IMR-90 (cell line): ENCODE measurements at regions not wholly inside any gene's neighbourhood (a gene's known extent, or its start where the extent isn't known, plus 50 kb on each side); places are given as distances from the start of the nearest gene placed in this dataset.

Experiments used
- ATAC-seq: fragments of 200-7000 bp; cut with Tn5 transposase; 2 replicates; pipeline ENCODE4 v1.9.1; 2020; ENCODE audit warnings: low read depth, mild to moderate bottlenecking, moderate library complexity
- BruUV-seq: library from RNA; stranded (reverse); fragments of 400-500 nt; replicated peaks from 2 replicates; lab custom pipeline; 2021; lab: Mats Ljungman, UMichigan
- CTCF ChIA-PET: fragments of 300-600 bp; formaldehyde crosslinking; extraction: SDS; loops from one replicate; lab custom pipeline; 2021; ENCODE audit warnings: antibody characterized with exemption; lab: Yijun Ruan, JAX
- POLR2A ChIA-PET: fragments of 300-600 bp; sonication (Branson Sonifier 250); formaldehyde crosslinking; loops from one replicate; lab custom pipeline; 2022; ENCODE audit warnings: antibody characterized with exemption; ENCODE audit not compliant: unreplicated experiment; lab: Charles Lee
- DNase-seq: peaks from one replicate; pipeline ENCODE4 v3.0.0; 2013
- H2AFZ ChIP-seq: replicated peaks from 2 replicates; pipeline ENCODE3; 2013; ENCODE audit warnings: low read length, mild to moderate bottlenecking; ENCODE audit not compliant: poor library complexity
- H2AK5ac ChIP-seq: 2 replicates; pipeline ENCODE4 v1.6.1; 2013; ENCODE audit warnings: low read depth, low read length, inconsistent platforms
- H2AK9ac ChIP-seq: replicated peaks from 2 replicates; pipeline ENCODE3; 2013; ENCODE audit warnings: mild to moderate bottlenecking, low read depth, low read length, moderate library complexity; ENCODE audit not compliant: poor library complexity
- H2BK120ac ChIP-seq: 2 replicates; pipeline ENCODE4 v1.6.1; 2013; ENCODE audit warnings: low read depth, low read length, inconsistent platforms
- H2BK15ac ChIP-seq: 3 replicates; pipeline ENCODE4 v1.6.1; 2013; ENCODE audit warnings: low read depth, low read length, inconsistent platforms
- H2BK20ac ChIP-seq: 2 replicates; pipeline ENCODE4 v1.6.1; 2013; ENCODE audit warnings: low read depth, mild to moderate bottlenecking, inconsistent platforms, low read length, moderate library complexity
- H2BK5ac ChIP-seq: 2 replicates; pipeline ENCODE4 v1.6.1; 2013; ENCODE audit warnings: mild to moderate bottlenecking, low read depth, low read length, inconsistent platforms; ENCODE audit not compliant: poor library complexity, severe bottlenecking
- H3K14ac ChIP-seq: replicated peaks from 2 replicates; pipeline ENCODE4 v1.6.1; 2013; ENCODE audit warnings: low read depth, low read length, inconsistent platforms
- H3K18ac ChIP-seq: 2 replicates; pipeline ENCODE4 v1.6.1; 2013; ENCODE audit warnings: low read depth, low read length, control low read depth
- H3K23ac ChIP-seq: 2 replicates; pipeline ENCODE4 v1.6.1; 2013; ENCODE audit warnings: low read depth, low read length, inconsistent platforms
- H3K27ac ChIP-seq: 2 replicates; pipeline ENCODE4 v1.5.1; 2013; ENCODE audit warnings: mild to moderate bottlenecking, control low read depth, low read length; ENCODE audit not compliant: insufficient read depth
- H3K27me3 ChIP-seq: 2 replicates; pipeline ENCODE4 v1.6.1; 2013; ENCODE audit warnings: low read length; ENCODE audit not compliant: control insufficient read depth, insufficient read depth
- H3K36me3 ChIP-seq: 2 replicates; pipeline ENCODE4 v1.6.1; 2013; ENCODE audit warnings: low read length, mixed read lengths; ENCODE audit not compliant: control insufficient read depth, insufficient read depth
- H3K4ac ChIP-seq: 2 replicates; pipeline ENCODE4 v1.6.1; 2013; ENCODE audit warnings: low read depth, low read length, inconsistent platforms
- H3K4me1 ChIP-seq: 2 replicates; pipeline ENCODE4 v1.6.1; 2013; ENCODE audit warnings: low read length, mixed read lengths; ENCODE audit not compliant: control insufficient read depth, insufficient read depth
- H3K4me2 ChIP-seq: 2 replicates; pipeline ENCODE4 v1.6.1; 2013; ENCODE audit warnings: low read depth, mild to moderate bottlenecking, control low read depth, low read length, moderate library complexity
- H3K4me3 ChIP-seq: 2 replicates; pipeline ENCODE4 v1.5.1; 2013; ENCODE audit warnings: low read depth, mild to moderate bottlenecking, control low read depth, low read length, moderate library complexity; ENCODE audit not compliant: insufficient read depth
- H3K56ac ChIP-seq: 2 replicates; pipeline ENCODE4 v1.6.1; 2013; ENCODE audit warnings: low read length, inconsistent platforms; ENCODE audit not compliant: insufficient read depth; ENCODE audit errors: extremely low read depth
- H3K79me1 ChIP-seq, 2 experiments: 2 replicates each; pipeline ENCODE4 v1.6.1; 2013; ENCODE audit warnings: low read length in 2 of 2, inconsistent platforms in 1 of 2, low read depth in 1 of 2
- H3K9ac ChIP-seq: 2 replicates; pipeline ENCODE4 v1.6.1; 2013; ENCODE audit warnings: low read depth, low read length, control low read depth
- H3K9me1 ChIP-seq: 2 replicates; pipeline ENCODE4 v1.6.1; 2013; ENCODE audit warnings: low read length, inconsistent platforms; ENCODE audit not compliant: insufficient read depth
- H3K9me3 ChIP-seq: 2 replicates; pipeline ENCODE4 v1.6.1; 2013; ENCODE audit warnings: low read length; ENCODE audit not compliant: control insufficient read depth, insufficient read depth
- H4K20me1 ChIP-seq: 2 replicates; pipeline ENCODE4 v1.6.1; 2013; ENCODE audit warnings: low read length, inconsistent platforms; ENCODE audit not compliant: insufficient read depth
- H4K5ac ChIP-seq: 2 replicates; pipeline ENCODE4 v1.6.1; 2013; ENCODE audit warnings: mild to moderate bottlenecking, low read depth, low read length, control low read depth
- H4K8ac ChIP-seq, 2 experiments: 2 replicates each; pipeline ENCODE4 v1.6.1; 2013; ENCODE audit warnings: low read depth in 2 of 2, low read length in 2 of 2, control low read depth in 1 of 2, inconsistent platforms in 1 of 2
- H4K91ac ChIP-seq: 2 replicates; pipeline ENCODE4 v1.6.1; 2013; ENCODE audit warnings: low read depth, low read length, inconsistent platforms; ENCODE audit not compliant: insufficient read depth
- BHLHE40 ChIP-seq: fragments of 150-350 bp; IDR thresholded peaks from 2 replicates; pipeline ENCODE4 v1.6.1; 2016; ENCODE audit warnings: mild to moderate bottlenecking, low read depth, low read length
- CEBPB ChIP-seq: IDR thresholded peaks from 2 replicates; pipeline ENCODE4 v1.6.1; 2012; ENCODE audit warnings: low read depth, low read length, improper control_type of control experiment
- CHD1 ChIP-seq: IDR thresholded peaks from 2 replicates; pipeline ENCODE4 v1.6.1; 2012; ENCODE audit warnings: low read depth, low read length, improper control_type of control experiment
- ELK1 ChIP-seq: fragments of 150-350 bp; IDR thresholded peaks from 2 replicates; pipeline ENCODE4 v1.6.1; 2016; ENCODE audit warnings: low read depth, mild to moderate bottlenecking, low read length, moderate library complexity, borderline replicate concordance
- FOS ChIP-seq: fragments of 150-350 bp; IDR thresholded peaks from 2 replicates; pipeline ENCODE4 v1.6.1; 2016; ENCODE audit warnings: low read depth, low read length
- MAFK ChIP-seq: IDR thresholded peaks from 2 replicates; pipeline ENCODE4 v1.6.1; 2012; ENCODE audit warnings: low read depth, low read length, improper control_type of control experiment
- MAZ ChIP-seq: IDR thresholded peaks from 2 replicates; pipeline ENCODE4 v1.6.1; 2012; ENCODE audit warnings: low read depth, mild to moderate bottlenecking, low read length, improper control_type of control experiment, moderate library complexity, borderline replicate concordance
- MXI1 ChIP-seq: IDR thresholded peaks from 2 replicates; pipeline ENCODE4 v1.6.1; 2012; ENCODE audit warnings: low read depth, mild to moderate bottlenecking, low read length, moderate library complexity, borderline replicate concordance
- NFE2L2 ChIP-seq: fragments of 150-350 bp; IDR thresholded peaks from 2 replicates; pipeline ENCODE4 v1.6.1; 2016; ENCODE audit warnings: low read depth, mild to moderate bottlenecking, low read length
- POLR2A ChIP-seq: IDR thresholded peaks from 2 replicates; pipeline ENCODE4 v1.6.1; 2012; ENCODE audit warnings: mild to moderate bottlenecking, low read depth, low read length
- RAD21 ChIP-seq: IDR thresholded peaks from 2 replicates; pipeline ENCODE4 v1.6.1; 2012; ENCODE audit warnings: low read length, improper control_type of control experiment
- RCOR1 ChIP-seq: IDR thresholded peaks from 2 replicates; pipeline ENCODE4 v1.6.1; 2012; ENCODE audit warnings: mild to moderate bottlenecking, low read length, improper control_type of control experiment; ENCODE audit not compliant: insufficient replicate concordance
- RFX5 ChIP-seq: IDR thresholded peaks from 2 replicates; pipeline ENCODE4 v1.8.0; 2012; ENCODE audit warnings: low read depth, mild to moderate bottlenecking, low read length, moderate library complexity
- WGBS, 2 experiments: methylation state at CpG; one replicate each; pipeline versions ENCODE4 v1.1.5 to v1.1.7; 2013; ENCODE audit warnings: missing lambda C conversion rate in 2 of 2; ENCODE audit not compliant: insufficient read length in 1 of 2; ENCODE audit errors: extremely low coverage in 2 of 2; 5-methylcytosine and 5-hydroxymethylcytosine counted together
- dilution Hi-C: fragments of 300-500 bp; cut with HindIII; formaldehyde crosslinking; loops from one replicate; pipeline ENCODE4 v1.14.3; 2018; ENCODE audit warnings: low sequenced_read_pairs; ENCODE audit not compliant: unreplicated experiment
- in situ Hi-C: fragments of 300-500 bp; cut with MboI; formaldehyde crosslinking; loops from 3 replicates; pipeline ENCODE4 v1.14.3; 2019; ENCODE audit warnings: low sequenced_read_pairs, inconsistent platforms, mixed read lengths
- intact Hi-C: fragments of 100-400 bp; cut with micrococcal nuclease; formaldehyde crosslinking; loops from 2 replicates; pipeline ENCODE4 v1.10.0; 2022
- TF ChIP-seq, protein P1 (sequence below): conservative IDR thresholded peaks from 2 replicates; pipeline ENCODE4 v1.5.1; 2012; ENCODE audit warnings: mild to moderate bottlenecking, low read depth, low read length, improper control_type of control experiment
- TF ChIP-seq, protein P2 (sequence below): fragments of 150-350 bp; IDR thresholded peaks from 2 replicates; pipeline ENCODE4 v1.6.1; 2017; ENCODE audit warnings: mild to moderate bottlenecking, antibody characterized with exemption, low read length, low read depth

DNA sequence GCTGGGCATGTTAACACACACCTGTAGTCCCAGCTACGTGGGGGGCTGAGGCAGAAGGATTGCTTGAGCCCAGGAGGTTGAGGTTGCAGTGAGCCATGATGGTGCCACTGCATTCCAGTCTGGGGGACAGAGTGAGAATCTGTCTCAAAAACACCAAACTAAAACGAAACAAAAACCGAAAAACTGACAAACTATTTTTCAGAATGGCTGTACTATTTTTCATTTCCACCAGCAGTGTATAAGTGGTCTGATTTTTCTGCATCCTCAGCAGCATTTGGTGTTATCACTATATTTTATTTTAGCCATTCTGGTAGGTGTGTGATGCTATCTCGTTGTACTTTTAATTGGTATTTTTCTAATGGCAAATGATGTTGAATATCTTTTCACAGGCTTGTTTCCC is 95.2 kb downstream of the PDCL3 start:
- Histone ChIP-seq H3K4me1 (no peaks in the 10 kb centered on the region), H2BK5ac (no peak overlapping the region), H2AK9ac (no peak overlapping the region), H3K27ac (no peak overlapping the region), H3K23ac (no peak overlapping the region), H3K79me1 (no peaks in the 10 kb centered on the region), H3K56ac (no peak overlapping the region), H4K91ac (no peak overlapping the region), H3K27me3 (peaks cover 29% of the 10 kb centered on the region), H3K9me1 (no peaks in the 10 kb centered on the region), H3K9ac (no peak overlapping the region), H3K18ac (no peak overlapping the region), H2AFZ (no peak overlapping the region), H3K4me3 (no peak overlapping the region), H3K9me3 (0 out of 2 replicates have a peak, but pooled peaks cover 2% of the 10 kb centered on the region), H4K8ac (no peak overlapping the region), H4K5ac (no peak overlapping the region), H2BK15ac (no peak overlapping the region), H3K14ac (no peak overlapping the region), H3K4ac (no peak overlapping the region), H3K4me2 (no peak overlapping the region), H2BK120ac (no peak overlapping the region), H2BK20ac (no peak overlapping the region), H4K20me1 (no peaks in the 10 kb centered on the region), H2AK5ac (no peak overlapping the region), H3K36me3 (no peaks in the 10 kb centered on the region)
- intact Hi-C loops (no loop called here), dilution Hi-C loops (no loop called here), in situ Hi-C loops (no loop called here)
- ATAC-seq = no peak
- POLR2A ChIA-PET = no interaction called here
- WGBS, 2 experiments = no CpG with 5 or more reads among the region's 4 CpGs
- no peak for DNase-seq
- TF ChIP-seq CHD1 (no peak), ELK1 (no peak), CEBPB (no peak), RFX5 (no peak), NFE2L2 (no peak), MAFK (no peak), MXI1 (no peak), RAD21 (no peak), MAZ (no peak), BHLHE40 (no peak), POLR2A (no peak), FOS (no peak), RCOR1 (no peak)
- TF ChIP-seq, protein P1, sequence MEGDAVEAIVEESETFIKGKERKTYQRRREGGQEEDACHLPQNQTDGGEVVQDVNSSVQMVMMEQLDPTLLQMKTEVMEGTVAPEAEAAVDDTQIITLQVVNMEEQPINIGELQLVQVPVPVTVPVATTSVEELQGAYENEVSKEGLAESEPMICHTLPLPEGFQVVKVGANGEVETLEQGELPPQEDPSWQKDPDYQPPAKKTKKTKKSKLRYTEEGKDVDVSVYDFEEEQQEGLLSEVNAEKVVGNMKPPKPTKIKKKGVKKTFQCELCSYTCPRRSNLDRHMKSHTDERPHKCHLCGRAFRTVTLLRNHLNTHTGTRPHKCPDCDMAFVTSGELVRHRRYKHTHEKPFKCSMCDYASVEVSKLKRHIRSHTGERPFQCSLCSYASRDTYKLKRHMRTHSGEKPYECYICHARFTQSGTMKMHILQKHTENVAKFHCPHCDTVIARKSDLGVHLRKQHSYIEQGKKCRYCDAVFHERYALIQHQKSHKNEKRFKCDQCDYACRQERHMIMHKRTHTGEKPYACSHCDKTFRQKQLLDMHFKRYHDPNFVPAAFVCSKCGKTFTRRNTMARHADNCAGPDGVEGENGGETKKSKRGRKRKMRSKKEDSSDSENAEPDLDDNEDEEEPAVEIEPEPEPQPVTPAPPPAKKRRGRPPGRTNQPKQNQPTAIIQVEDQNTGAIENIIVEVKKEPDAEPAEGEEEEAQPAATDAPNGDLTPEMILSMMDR = no peak
- TF ChIP-seq, protein P2, sequence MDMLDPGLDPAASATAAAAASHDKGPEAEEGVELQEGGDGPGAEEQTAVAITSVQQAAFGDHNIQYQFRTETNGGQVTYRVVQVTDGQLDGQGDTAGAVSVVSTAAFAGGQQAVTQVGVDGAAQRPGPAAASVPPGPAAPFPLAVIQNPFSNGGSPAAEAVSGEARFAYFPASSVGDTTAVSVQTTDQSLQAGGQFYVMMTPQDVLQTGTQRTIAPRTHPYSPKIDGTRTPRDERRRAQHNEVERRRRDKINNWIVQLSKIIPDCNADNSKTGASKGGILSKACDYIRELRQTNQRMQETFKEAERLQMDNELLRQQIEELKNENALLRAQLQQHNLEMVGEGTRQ = no peak
- no TSS peak for BruUV-seq
- CTCF ChIA-PET = no interaction called here
